Neural cell (in vitro differentiated cells): ENCODE measurements at regions not wholly inside any gene's neighbourhood (a gene's known extent, or its start where the extent isn't known, plus 50 kb on each side); places are given as distances from the start of the nearest gene placed in this dataset.

Source experiments
- H2AFZ ChIP-seq: fragments of 200-600, 300-800 bp; sonication (generic), shearing (Covaris generic); 2 replicates; pipeline ENCODE4 v1.6.0; 2014; ENCODE audit warnings: low read depth, mild to moderate bottlenecking, antibody characterized with exemption, low read length, moderate library complexity
- H3F3A ChIP-seq: fragments of 200-600 bp; shearing (Covaris generic); 2 replicates; pipeline ENCODE4 v1.6.1; 2016; ENCODE audit warnings: mild to moderate bottlenecking, moderate library complexity, mixed read lengths, antibody characterized with exemption, low read length; ENCODE audit not compliant: insufficient read depth, poor library complexity, severe bottlenecking
- H3K27ac ChIP-seq: fragments of 200-600, 300-800 bp; sonication (generic), shearing (Covaris generic); 2 replicates; pipeline ENCODE4 v1.5.1; 2014; ENCODE audit warnings: mild to moderate bottlenecking, low read length, moderate library complexity
- H3K27me3 ChIP-seq: fragments of 300-800, 200-600 bp; sonication (generic), shearing (Covaris generic); 2 replicates; pipeline ENCODE4 v1.6.0; 2014; ENCODE audit warnings: mild to moderate bottlenecking, low read depth, low read length, moderate library complexity; ENCODE audit not compliant: insufficient read depth
- H3K36me3 ChIP-seq: fragments of 300-800, 200-600 bp; sonication (generic), shearing (Covaris generic); 2 replicates; pipeline ENCODE4 v1.5.1; 2014; ENCODE audit warnings: mild to moderate bottlenecking, antibody characterized with exemption, low read length, moderate library complexity; ENCODE audit not compliant: insufficient read depth
- H3K4me2 ChIP-seq: fragments of 300-800, 200-600 bp; sonication (generic), shearing (Covaris generic); 2 replicates; pipeline ENCODE4 v1.6.0; 2014; ENCODE audit warnings: mild to moderate bottlenecking, low read length
- H3K4me3 ChIP-seq: fragments of 300-800, 200-600 bp; sonication (generic), shearing (Covaris generic); 2 replicates; pipeline ENCODE4 v1.5.1; 2014; ENCODE audit warnings: mild to moderate bottlenecking, low read length, moderate library complexity
- H3K79me2 ChIP-seq: fragments of 200-600 bp; shearing (Covaris generic); replicated peaks from 2 replicates; pipeline ENCODE4 v1.6.0; 2014; ENCODE audit warnings: mild to moderate bottlenecking, low read length, moderate library complexity; ENCODE audit not compliant: insufficient read depth
- H3K9ac ChIP-seq: fragments of 300-800, 200-600 bp; sonication (generic), shearing (Covaris generic); 2 replicates; pipeline ENCODE4 v1.6.1; 2016; ENCODE audit warnings: mild to moderate bottlenecking, low read length, mixed read lengths
- H3K9me2 ChIP-seq: fragments of 200-600 bp; shearing (Covaris generic); 2 replicates; pipeline ENCODE4 v1.6.1; 2016; ENCODE audit warnings: mild to moderate bottlenecking, low read length, mixed read lengths; ENCODE audit not compliant: insufficient read depth
- H3K9me3 ChIP-seq: fragments of 200-600, 300-800 bp; sonication (generic), shearing (Covaris generic); 2 replicates; pipeline ENCODE4 v1.6.1; 2016; ENCODE audit warnings: mild to moderate bottlenecking, mixed run types, low read length, moderate library complexity, mixed read lengths
- H4K20me1 ChIP-seq: fragments of 200-600 bp; shearing (Covaris generic); 2 replicates; pipeline ENCODE4 v1.6.1; 2016; ENCODE audit warnings: mild to moderate bottlenecking, mixed run types; ENCODE audit not compliant: insufficient read depth
- CTCF ChIP-seq: fragments of 450-650 bp; IDR thresholded peaks from 2 replicates; pipeline ENCODE4 v1.5.1; 2014; ENCODE audit warnings: antibody characterized with exemption, mild to moderate bottlenecking, moderate library complexity; ENCODE audit not compliant: poor library complexity, severe bottlenecking
- EP300 ChIP-seq: fragments of 450-650 bp; conservative IDR thresholded peaks from 2 replicates; pipeline ENCODE4 v1.6.1; 2014; ENCODE audit warnings: antibody characterized with exemption, mild to moderate bottlenecking, moderate library complexity; ENCODE audit not compliant: poor library complexity, severe bottlenecking
- EZH2 ChIP-seq: fragments of 200-600, 300-800 bp; shearing (Covaris generic), sonication (generic); IDR thresholded peaks from 2 replicates; pipeline ENCODE4 v1.6.1; 2014; ENCODE audit warnings: antibody characterized with exemption, low read length, borderline replicate concordance, mild to moderate bottlenecking; ENCODE audit not compliant: insufficient read depth, poor library complexity, severe bottlenecking
- MXI1 ChIP-seq: fragments of 450-650 bp; conservative IDR thresholded peaks from 2 replicates; pipeline ENCODE4 v1.6.1; 2014; ENCODE audit warnings: antibody characterized with exemption, mild to moderate bottlenecking; ENCODE audit not compliant: poor library complexity, severe bottlenecking
- POLR2AphosphoS5 ChIP-seq: IDR thresholded peaks from 2 replicates; pipeline ENCODE4 v1.6.1; 2012
- RAD21 ChIP-seq: fragments of 450-650 bp; conservative IDR thresholded peaks from 2 replicates; pipeline ENCODE4 v1.6.1; 2014; ENCODE audit warnings: antibody characterized with exemption, mild to moderate bottlenecking, moderate library complexity
- REST ChIP-seq: IDR thresholded peaks from 2 replicates; pipeline ENCODE4 v1.6.1; 2012; ENCODE audit warnings: borderline replicate concordance
- SMC3 ChIP-seq: fragments of 450-650 bp; conservative IDR thresholded peaks from 2 replicates; pipeline ENCODE4 v1.6.1; 2014; ENCODE audit warnings: antibody characterized with exemption, mild to moderate bottlenecking, moderate library complexity; ENCODE audit not compliant: poor library complexity
- TAF1 ChIP-seq: IDR thresholded peaks from 2 replicates; pipeline ENCODE4 v1.6.1; 2012; ENCODE audit warnings: low read depth

GRCh38 chr15:95718441-95718840, 612.1 kb upstream of the NR2F2 start:
- no peak overlapping the region for H3K9ac ChIP-seq
- no peaks in the 10 kb centered on the region for H4K20me1 ChIP-seq
- no peak for TF ChIP-seq TAF1
- TF ChIP-seq CTCF = no peak
- TF ChIP-seq MXI1 = no peak
- no peak for TF ChIP-seq REST
- no peak for TF ChIP-seq RAD21
- TF ChIP-seq EZH2 = no peak
- no peak for TF ChIP-seq SMC3
- TF ChIP-seq POLR2AphosphoS5 = no peak
- TF ChIP-seq EP300 = no peak
- no peaks in the 10 kb centered on the region for H3K9me3 ChIP-seq
- H3K27me3 ChIP-seq = no peaks in the 10 kb centered on the region
- H2AFZ ChIP-seq = no peak overlapping the region
- H3K36me3 ChIP-seq = no peaks in the 10 kb centered on the region
- H3K9me2 ChIP-seq = no peaks in the 10 kb centered on the region
- H3F3A ChIP-seq = no peaks in the 10 kb centered on the region
- no peak overlapping the region for H3K27ac ChIP-seq
- no peak overlapping the region for H3K4me3 ChIP-seq
- no peak overlapping the region for H3K4me2 ChIP-seq
- no peaks in the 10 kb centered on the region for H3K79me2 ChIP-seq

GRCh38 chr15:95724908-95725633, 605.4 kb upstream of the NR2F2 start:
- H3K9me2 ChIP-seq = no peaks in the 10 kb centered on the region
- H3K27me3 ChIP-seq = no peaks in the 10 kb centered on the region
- no peaks in the 10 kb centered on the region for H3K79me2 ChIP-seq
- H3K9me3 ChIP-seq = no peaks in the 10 kb centered on the region
- no peak overlapping the region for H2AFZ ChIP-seq
- H3K9ac ChIP-seq = no peak overlapping the region
- no peaks in the 10 kb centered on the region for H3K36me3 ChIP-seq
- H3K27ac ChIP-seq = no peak overlapping the region
- no peaks in the 10 kb centered on the region for H3F3A ChIP-seq
- no peak overlapping the region for H3K4me3 ChIP-seq
- TF ChIP-seq TAF1 (no peak), RAD21 (no peak), EP300 (no peak), MXI1 (no peak), SMC3 (no peak), EZH2 (no peak), POLR2AphosphoS5 (no peak), CTCF (no peak), REST (no peak)
- no peaks in the 10 kb centered on the region for H4K20me1 ChIP-seq
- H3K4me2 ChIP-seq = no peak overlapping the region
